ENCODE measurements at regions not wholly inside any gene's neighbourhood (a gene's known extent, or its start where the extent isn't known, plus 50 kb on each side); places are given as distances from the start of the nearest gene placed in this dataset.

DNA sequence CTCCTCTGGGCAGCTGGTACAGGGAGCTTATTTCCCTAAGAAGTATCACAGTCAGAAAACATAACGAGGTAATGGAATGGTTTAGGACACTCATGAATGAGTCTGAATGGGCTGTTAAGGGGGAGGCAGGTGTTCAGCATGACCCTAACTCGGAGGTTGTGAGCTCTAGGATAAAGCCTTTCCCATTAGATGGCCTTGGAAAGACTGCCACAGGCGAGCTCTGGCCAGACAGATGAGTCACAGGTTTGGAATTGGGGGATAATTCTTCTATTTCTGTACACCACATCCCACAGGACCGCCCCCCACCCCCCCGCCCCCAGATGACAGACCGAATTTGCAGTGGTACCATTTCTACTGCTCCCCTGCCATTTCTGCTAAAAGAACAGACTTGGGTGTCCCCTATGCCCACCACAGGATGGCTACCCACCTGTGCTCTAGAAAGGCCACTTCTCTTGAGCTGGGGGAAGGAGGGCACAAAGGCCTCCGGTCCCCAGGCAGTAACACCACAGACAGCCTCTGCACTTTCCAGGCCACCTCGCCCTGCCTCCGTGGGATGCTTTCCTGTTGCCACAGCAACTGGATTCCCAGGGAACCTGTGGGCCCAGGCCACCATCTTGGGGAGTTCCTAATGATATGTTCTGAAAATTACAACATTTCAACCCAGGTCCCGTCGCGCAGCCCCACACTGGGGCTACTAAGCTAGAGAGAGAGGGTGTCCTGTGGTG is 76.7 kb downstream of the TRIM29 start:
- DNase-seq (ENCODE audit: low read depth, low spot score) = no peak

DNA sequence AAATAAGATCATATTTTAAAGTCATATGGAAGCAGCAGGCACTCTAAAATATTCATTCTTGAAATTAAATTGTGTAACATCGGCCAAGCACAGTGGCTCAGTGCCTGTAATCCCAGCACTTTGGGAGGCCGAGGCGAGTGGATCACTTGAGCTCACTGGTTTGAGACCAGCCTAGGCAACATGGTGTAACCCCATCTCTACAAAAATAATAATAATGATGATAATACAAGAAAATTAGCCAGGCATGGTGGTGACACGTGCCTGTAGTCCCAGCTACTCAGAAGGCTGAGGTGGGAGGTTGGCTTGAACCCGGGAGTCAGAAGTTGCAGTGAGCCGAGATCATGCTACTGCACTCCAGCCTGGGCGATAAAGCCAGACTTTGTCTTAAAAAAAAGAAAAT is 77.4 kb downstream of the TRIM29 start:
- no peak for DNase-seq (ENCODE audit: low read depth, low spot score)

DNA sequence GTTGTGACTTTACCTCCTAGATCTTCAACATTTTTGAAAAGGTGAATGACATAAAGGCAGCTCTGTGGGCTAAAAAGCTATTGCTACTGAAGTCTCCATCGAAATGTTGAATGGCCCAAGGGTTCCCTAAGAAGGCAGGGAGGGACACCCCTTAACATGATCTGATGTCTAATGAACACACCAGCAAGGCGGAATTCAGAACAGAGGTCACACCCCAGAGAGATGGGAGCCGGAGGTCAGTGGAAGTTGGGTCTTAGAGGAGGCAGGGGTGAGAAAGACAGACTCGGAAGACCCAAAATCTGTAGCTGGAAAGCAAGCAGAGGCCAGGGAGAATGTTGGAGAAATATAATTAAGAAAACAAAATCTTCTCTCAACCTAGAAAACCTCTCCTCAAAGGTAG is 79.0 kb downstream of the TRIM29 start:
- no peak for DNase-seq (ENCODE audit: low read depth, low spot score)

DNA sequence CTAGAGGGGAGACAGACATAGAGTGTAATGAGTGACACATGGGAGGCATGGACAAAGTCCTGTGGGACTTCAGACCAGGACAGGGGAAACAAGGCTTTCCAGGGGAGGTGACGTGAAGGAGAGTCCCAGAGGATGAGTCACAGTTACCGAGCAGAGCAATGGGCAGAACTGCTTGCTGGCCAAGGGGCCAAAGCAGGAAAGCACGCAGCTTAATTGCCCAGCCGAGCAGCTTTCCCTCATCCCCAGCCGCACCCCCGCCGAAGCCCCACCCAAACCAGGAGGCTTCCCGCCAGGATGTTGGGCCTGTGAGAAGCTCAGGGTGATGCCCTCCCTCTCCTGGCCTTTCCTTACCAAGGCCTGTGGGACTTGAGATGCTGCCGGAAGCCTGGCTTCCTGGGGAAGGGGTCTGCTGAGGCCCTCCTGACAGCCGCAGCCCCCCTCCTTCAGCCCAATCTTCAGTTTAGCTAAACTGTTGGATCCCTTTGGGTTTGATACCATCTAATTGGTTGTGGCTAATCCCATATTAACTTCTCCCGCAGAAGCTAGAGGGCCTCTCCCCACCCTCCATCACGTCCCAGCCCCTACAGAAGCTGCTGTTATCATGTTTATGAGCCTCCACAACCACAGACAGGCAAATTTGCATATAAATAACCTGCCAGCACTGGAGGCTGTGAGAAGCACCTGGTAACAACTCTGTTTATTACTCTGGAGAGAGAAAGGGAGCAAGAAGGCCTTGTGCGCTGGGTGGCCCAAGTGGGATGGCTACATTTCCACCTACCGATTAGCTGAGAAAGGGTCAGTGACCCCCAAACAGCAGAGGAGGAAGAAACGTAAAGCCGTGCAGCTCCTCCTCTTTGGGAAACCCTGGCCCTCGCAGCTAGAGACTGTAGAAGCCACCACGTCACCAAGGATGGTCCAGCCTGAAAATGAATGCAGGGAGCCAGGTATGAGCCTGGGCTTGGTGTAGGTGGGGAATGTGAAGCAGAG is 80.0 kb downstream of the TRIM29 start:
- DNase-seq (ENCODE audit: low read depth, low spot score) = no peak

DNA sequence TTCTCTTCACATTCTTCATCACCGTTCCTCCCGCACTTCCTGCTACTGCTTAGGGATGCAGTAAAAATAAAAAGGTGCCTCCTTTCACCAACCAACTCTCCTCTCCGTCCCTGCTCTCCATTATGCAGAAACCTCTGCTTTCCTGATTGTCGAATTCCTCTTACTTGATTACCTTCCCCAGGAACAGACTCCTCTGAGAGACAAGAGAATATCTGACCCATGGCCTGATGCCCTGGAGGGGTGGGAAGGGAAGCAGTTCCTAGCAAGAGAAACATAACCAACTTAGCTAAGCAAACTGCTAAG is 80.9 kb downstream of the TRIM29 start:
- DNase-seq (ENCODE audit: low read depth, low spot score) = no peak

DNA sequence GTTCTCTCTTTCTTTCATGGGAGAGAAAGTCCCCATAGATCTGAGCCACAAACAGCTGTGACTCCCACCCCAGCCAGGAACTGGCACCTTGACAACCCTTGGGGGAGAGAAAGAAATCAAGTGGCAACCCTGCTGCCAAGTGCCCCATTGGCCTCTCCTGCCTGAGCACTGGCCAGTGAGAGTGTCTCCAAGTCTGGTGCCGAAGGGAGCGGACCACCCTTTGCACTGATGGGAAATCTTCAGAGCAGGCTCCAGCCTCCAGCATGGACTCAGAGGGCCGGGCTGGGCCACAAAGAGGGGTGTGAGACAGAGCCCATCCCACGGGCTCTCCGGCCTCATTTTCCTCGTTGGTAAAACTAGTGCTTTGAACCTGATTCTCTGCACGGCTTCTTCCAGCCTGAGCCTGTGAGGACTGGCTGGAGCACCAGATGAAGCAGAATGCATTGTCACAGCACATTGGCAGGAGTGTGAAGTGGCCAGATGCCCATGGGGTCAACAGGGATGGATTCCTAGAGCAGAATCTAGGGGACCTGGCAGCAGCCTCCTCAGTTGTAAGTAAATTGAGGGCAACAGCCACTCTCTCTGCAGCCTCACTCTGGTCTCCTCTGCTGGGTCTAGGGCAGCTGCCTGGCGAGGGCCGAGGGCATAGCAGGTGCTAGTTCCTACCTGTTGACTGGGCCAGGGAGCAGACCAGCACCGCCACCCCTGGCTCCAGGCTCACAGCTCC is 81.4 kb downstream of the TRIM29 start:
- DNase-seq (ENCODE audit: low read depth, low spot score) = no peak

DNA sequence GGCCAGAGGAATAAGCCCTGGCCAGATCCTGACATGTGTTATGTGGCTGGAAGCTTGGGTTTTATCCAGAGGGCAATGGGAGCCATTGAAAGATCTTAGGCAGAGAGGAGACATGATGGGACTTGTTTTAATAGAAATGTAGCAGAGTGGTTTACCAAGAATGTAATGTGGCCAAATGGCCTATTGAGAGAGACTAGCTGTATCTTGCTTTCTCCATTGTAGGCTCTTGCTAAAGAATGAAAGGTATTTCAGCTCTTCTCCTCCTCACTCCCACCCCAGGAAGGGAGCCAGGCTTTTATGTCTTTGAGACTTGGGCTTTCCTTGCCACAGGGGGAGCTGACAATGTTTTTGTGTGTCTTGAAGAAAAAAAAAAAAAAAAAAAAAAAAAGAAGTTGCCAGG is 82.3 kb downstream of the TRIM29 start:
- DNase-seq (ENCODE audit: low read depth, low spot score) = no peak

DNA sequence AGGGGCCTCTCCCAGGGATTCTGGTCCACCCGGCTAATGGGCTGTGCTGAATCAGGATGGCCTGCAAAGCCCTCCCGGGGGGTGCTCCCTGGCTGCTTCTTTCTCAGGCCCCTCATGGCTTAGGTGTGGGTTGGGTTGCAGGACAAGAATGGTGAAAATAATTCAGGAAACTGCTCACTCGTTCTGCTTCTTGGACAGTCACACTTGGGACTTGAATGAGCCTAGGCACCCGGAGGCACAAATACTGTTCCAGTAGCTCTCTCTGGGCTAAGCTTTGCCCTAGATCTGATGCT is 83.2 kb downstream of the TRIM29 start:
- no peak for DNase-seq (ENCODE audit: low read depth, low spot score)

DNA sequence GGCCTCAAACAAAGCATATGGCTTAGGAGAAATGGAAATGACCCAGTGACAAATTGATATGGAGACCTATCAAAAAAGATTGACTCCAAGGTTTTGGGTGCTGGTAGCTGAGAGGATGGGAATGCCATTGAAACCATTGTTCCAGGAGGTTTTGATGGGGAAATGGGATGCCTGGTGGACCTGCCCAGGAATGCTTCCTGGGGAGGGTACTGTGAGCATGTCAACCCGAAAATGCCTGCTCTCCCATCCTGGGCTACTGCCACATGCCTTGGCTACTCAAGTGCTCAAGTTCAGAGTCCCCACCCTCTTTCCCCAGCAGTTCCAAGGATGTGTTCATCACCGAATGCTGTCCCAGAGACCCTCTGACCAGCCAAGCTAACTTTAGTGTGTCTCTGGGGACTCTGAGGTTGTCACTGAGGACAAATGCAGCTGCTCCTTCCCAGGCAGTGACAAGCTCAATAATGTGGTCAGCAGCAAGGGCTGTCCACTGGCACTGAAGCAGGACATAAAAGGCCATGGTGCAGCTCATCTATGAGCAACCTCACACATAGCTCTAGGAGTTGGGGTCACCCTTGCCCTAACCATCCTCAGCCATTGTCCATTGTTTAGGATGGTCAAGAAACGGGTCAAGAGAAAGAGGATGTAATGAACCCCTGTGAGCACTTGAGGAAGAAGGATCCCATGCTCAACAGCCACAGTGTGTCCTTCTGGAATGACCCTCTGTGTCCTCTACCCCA is 83.7 kb downstream of the TRIM29 start:
- DNase-seq (ENCODE audit: low read depth, low spot score) = no peak

DNA sequence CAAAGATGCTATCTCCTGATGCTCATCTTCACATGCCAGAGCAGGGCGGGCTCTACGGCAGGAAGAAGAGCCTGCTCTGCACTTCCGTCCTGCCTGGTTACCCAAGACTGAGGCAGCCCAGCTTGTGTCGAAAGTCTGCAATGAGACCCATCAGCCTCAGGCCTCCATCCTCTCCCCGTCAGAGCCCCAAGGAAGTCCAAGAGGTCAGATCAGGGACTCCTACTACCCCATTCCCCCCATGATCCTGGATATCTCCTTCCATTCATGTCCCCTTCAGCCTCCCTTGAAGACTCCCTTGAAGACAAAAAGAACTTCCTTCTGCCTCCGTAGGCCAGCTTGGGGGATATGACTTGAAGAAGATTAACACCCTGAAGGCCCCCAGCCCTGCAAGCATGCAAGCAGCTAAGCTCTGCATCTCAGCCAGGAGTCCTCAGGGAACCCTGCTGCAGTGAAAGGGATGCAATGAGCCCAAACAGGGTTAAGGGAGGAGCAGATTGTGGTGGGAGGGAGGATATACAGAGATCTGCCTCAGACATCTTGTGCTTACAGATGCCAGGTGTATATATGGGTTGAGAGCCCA is 85.6 kb downstream of the TRIM29 start:
- no peak for DNase-seq (ENCODE audit: low read depth, low spot score)

DNA sequence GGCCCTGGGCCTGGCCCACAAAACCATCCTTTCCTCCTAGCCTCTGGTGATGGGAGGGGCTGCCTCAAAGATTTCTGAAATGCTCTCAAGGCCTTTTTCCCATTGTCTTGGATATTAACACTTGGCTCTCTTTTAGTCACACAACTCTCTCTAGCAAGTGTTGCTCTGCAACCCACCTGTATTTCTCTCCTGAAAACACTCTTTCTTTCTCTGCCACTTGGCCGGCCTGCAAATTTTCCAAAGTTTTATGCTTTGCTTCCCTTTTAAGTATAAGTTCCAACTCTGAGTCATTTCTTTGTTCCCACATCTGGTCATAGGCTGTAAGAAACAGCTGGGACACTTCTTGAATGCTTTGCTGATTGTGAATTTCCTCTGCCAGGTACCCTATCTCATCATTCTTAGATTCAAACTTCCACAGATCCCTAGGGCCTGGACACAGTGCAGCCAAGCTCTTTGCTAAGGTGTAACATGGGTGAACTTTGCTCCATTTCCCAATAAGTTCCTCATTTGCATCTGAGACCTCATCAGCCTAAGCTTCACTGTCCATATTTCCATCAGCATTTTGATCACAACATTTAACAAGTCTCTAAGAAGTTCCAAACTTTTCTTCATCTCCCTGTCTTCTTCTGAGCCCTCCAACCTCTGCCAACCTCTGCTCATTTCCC is 93.8 kb downstream of the TRIM29 start:
- no peak for DNase-seq (ENCODE audit: low read depth, low spot score)

DNA sequence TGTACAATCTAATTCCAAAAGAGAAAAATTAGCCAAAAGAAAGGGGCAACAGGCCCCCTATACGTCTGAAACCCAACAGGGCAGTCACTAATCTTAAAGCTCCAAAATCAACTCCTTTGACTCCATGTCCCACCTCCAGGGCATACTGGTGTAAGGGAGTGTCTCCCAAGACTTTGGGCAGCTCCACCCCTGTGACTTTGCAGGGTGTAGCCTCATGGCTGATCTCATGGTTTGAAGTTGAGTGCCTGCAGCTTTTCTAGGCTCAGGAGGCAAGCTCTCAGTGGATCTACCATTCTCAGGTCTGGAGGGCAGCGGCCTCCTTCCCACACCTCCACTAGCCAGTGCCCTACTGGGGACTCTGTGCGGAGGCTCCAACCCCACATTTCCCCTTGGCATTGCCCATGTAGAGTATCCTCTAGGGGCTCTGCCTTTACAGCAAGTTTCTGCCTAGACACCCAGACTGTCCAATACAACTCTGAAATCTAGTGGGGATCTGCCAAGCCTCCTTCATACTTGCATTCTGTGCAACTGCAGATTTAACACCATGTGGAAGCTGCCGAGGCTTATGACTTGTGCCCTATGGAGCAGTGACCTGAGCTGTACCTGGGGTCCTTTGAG is 94.5 kb downstream of the TRIM29 start:
- DNase-seq (ENCODE audit: low read depth, low spot score) = no peak

DNA sequence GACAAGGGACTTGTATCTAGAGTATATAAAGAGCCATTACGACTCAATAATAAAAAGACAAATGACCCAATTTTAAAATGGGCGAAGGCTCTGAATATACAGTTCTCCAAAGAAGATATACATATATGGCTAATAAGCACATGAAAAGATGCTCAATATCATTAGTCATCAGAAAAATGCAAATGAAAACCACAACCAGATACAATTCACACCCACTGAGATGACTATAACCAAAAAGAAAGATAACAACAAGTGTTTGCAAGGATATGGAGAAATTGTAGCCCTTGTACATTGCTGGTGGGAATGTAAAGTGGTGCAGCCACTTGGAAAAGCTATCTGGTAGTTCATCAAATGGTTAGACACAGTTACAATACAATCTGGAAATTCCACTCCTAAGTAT is 96.3 kb downstream of the TRIM29 start:
- DNase-seq (ENCODE audit: low read depth, low spot score) = no peak

DNA sequence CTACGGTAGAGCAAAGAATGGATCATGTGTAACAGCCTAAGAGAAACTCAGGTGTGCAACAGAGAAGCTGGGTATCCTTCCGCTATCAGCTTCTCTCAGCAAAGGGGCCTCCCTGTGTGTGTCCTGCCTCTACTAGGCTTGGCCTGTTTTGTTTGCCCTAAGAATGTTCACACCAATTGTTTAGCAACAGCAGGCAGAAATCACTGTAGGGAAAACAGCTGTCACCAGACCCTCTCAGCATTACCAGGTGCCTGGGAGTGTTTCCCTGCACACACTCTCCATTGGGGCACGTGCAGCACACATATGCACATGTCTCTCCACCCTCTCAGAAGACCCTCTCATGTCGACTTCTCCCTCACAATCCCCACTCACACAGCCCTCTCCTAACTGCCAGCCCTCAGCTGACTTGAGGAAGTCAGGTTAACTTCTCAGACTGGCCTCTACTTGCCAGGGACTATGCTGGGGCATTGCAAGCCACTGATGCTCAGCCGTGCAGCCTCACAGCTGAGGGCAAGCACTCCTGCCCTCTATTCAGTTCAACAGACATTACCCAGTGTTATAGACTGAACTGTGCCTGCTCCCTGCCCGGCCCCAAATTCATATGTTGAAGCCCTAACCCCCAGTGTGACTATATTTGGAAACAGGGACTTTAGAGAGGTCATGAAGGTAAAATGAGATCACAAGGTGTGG is 97.6 kb downstream of the TRIM29 start:
- DNase-seq (ENCODE audit: low read depth, low spot score) = no peak

DNA sequence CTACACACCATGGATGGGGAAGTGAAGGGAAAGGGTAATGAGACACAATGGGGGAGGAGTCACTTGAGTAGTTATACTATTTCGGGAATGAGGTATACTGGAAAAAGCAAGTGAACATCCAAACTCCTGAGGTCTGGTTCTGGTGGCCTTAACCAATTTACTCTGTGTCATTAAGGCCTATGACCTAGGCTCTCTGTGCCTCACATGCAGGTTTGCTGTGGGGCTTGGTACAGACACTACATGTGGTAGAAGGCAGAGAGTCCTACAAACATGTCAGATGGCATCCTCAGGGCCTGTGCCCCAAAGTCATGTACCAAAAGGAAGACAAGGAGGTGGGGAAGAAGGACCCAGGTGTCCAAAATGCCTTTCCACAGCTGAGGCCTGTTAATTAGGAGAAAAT is 98.9 kb downstream of the TRIM29 start:
- DNase-seq (ENCODE audit: low read depth, low spot score) = no peak

DNA sequence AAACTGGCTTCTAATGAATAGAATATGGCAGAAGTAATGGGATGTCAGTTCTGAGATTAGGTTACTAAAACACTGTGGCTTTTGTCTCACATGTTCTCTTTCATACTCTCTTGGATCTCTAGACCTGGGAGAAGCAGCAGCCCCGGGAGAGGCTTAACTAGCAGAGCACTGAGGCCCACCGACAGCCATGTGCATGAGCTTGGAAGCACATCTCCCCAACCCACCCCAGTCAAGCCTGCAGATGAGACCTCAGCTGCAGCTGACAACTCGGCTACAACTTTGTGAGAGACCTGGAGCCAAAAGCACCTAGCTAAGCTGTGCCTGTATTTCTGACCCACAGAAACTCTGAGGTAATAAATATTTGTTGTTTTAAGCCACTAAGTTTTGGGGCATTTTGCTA is 100.8 kb downstream of the TRIM29 start:
- no peak for DNase-seq (ENCODE audit: low read depth, low spot score)

DNA sequence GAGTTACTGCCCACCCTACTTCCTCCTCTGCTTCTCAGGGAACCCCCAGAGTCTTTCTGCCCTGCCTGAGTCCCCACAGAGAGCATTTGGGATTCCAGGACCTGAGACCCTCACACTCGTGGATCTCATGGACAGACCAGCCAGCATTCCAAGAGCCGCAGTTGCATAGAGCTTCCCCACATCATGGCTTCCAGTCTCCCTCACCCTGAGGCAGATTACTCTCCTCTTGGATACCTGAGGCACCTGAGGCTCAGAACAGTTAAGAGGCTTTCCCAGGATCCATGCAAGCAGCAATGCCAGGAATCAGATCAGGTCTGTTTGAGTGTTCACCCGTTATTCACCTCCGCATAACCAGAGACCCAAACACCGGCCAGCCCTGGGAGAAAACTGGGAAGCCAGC is 102.2 kb downstream of the TRIM29 start:
- no peak for DNase-seq (ENCODE audit: low read depth, low spot score)

DNA sequence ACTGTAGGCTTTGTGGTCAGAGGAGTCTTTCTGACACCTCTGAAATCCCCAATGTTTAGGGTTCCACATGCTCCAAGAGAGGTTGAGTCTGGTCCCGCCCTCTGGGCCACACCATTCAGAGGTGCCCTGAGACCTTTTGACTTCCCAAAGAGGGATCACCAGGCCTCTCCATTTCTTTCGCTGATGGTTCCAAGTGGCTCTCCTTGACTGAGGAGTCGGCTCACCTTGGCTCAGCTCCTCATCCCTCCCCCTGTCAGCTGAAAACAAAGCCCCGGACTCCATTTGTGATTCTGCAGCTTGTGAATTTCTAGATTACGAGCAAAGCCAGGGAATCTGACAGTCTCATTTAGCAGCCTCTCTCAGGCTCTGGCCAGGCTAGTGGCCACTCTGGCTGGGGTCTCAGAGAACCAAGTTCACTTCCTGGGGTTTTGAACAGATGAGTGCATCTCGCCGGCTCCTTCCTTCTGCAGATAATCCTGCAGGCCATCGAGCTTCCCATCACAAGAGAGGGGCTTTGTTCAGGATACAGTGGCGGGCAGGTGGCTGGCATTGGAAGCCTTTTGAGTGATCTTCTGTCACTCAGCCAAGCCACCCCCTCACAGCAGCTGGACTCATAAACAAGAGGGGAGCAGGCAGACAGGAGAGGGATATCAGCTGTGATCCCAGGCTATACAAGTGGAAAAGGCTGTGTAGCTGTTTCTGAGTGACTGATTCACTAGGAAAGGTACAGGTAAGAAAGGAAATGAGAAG is 102.9 kb downstream of the TRIM29 start:
- no peak for DNase-seq (ENCODE audit: low read depth, low spot score)

DNA sequence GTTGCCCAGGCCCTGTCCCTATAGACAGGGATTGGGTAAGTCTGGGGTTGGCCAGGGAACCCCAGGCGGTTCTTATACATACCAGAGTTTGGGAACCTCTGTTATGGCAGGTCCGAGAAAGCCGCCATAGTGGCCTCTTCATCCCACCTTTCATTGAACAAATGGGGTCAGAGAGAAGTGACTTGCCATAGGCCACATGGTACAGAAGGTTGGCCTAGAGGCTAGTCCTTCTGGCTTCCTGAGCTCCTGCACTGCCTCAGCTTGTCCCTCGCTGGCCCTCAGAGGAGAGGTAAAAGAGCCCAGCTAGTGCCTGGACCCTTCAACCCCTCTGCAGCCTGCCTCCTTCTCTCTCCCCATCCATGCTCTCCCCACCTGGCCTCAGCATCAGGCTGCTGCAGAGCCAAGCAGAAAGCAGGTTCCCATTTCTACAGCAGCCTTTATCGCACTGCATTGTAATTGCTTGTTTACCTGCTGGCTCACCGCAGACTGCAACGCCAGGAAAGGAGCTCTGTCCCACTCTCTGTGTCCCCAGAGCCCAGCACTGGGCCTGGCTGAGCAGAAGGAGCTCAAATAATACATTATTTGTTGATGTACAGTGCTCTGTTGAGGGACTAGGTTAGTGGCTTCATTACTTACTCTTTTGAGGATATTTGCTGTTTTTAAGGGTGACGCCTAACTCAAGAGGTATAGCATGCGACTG is 103.6 kb downstream of the TRIM29 start:
- no peak for DNase-seq (ENCODE audit: low read depth, low spot score)

Data from iPS DF 19.7 (cell line).